NOMO-1 (cell line): ENCODE measurements at regions not wholly inside any gene's neighbourhood (a gene's known extent, or its start where the extent isn't known, plus 50 kb on each side); places are given as distances from the start of the nearest gene placed in this dataset.

Source experiments
- DNase-seq, 2 experiments: peaks; one replicate each; lab custom pipeline; 2025; ENCODE audit not compliant: unreplicated experiment in 2 of 2; lab: John Stamatoyannopoulos, UW

GRCh38 chr11:10358696-10359095 lies 53.8 kb downstream of the ADM start:
- DNase-seq: no peak

- no peak for DNase-seq
Observed at GRCh38 chr11:10359171-10359570, 54.3 kb downstream of the ADM start.

- DNase-seq: no peak
Observed at GRCh38 chr11:10360835-10361234, 56.0 kb downstream of the ADM start.

- no peak for DNase-seq
Observed at GRCh38 chr11:10365045-10365444, 60.2 kb downstream of the ADM start.

GRCh38 chr11:10366568-10367331 lies 61.9 kb downstream of the ADM start:
- DNase-seq: peak; percentile 79 to 81

- DNase-seq: no peak
Observed at GRCh38 chr11:10371926-10372641, 67.2 kb downstream of the ADM start.

GRCh38 chr11:10373340-10373739 lies 68.5 kb downstream of the ADM start:
- DNase-seq: no peak

GRCh38 chr11:10373929-10374328 lies 69.1 kb downstream of the ADM start:
- DNase-seq: no peak

- DNase-seq: no peak
Observed at GRCh38 chr11:10374386-10374785, 69.5 kb downstream of the ADM start.

- no peak for DNase-seq
Observed at GRCh38 chr11:10375280-10375971, 70.6 kb downstream of the ADM start.

GRCh38 chr11:10376061-10376460 lies 71.2 kb downstream of the ADM start:
- no peak for DNase-seq

GRCh38 chr11:10377183-10377582 lies 72.3 kb downstream of the ADM start:
- no peak for DNase-seq

GRCh38 chr11:10378362-10378761 lies 73.5 kb downstream of the ADM start:
- DNase-seq: no peak

- no peak for DNase-seq
Observed at GRCh38 chr11:10379022-10379421, 74.1 kb downstream of the ADM start.

GRCh38 chr11:10379426-10379825 lies 74.6 kb downstream of the ADM start:
- no peak for DNase-seq

GRCh38 chr11:10379871-10380568 lies 75.0 kb upstream of the AMPD3 start:
- no peak for DNase-seq

GRCh38 chr11:10380921-10381320 lies 74.1 kb upstream of the AMPD3 start:
- no peak for DNase-seq

- no peak for DNase-seq
Observed at GRCh38 chr11:10381736-10382135, 73.3 kb upstream of the AMPD3 start.

GRCh38 chr11:10382518-10382917 lies 72.5 kb upstream of the AMPD3 start:
- no peak for DNase-seq

GRCh38 chr11:10385696-10386095 lies 69.4 kb upstream of the AMPD3 start:
- no peak for DNase-seq

- no peak for DNase-seq
Observed at GRCh38 chr11:10386361-10386760, 68.7 kb upstream of the AMPD3 start.
